Peyer's patch (tissue), 4 donors: ENCODE measurements at regions not wholly inside any gene's neighbourhood (a gene's known extent, or its start where the extent isn't known, plus 50 kb on each side); places are given as distances from the start of the nearest gene placed in this dataset.

Experiments used
- CTCF ChIP-seq, 6 experiments: fragments of 450-650 bp in 4 of 6; fragments of 200-600 bp in 2 of 6; sonication (generic) in 1 of 6; IDR thresholded peaks; one replicate each; pipeline ENCODE4 v1.5.1; 2017 to 2019; ENCODE audit warnings: antibody characterized with exemption in 6 of 6, mild to moderate bottlenecking in 3 of 6, moderate library complexity in 1 of 6
- POLR2A ChIP-seq, 2 donors: fragments of 450-650 bp; IDR thresholded peaks; one replicate each; pipeline ENCODE4 v1.5.1; 2017; ENCODE audit warnings: antibody characterized with exemption in 2 of 2, mild to moderate bottlenecking in 2 of 2, moderate library complexity in 2 of 2

GRCh38 chr6:68497927-68498326, 137.2 kb upstream of the ADGRB3 start:
- no peak for TF ChIP-seq CTCF (IDR thresholded peaks at IDR 0.05)
- no peak for TF ChIP-seq POLR2A (IDR thresholded peaks at IDR 0.05)
